HG02884 (cell line): ENCODE measurements at regions not wholly inside any gene's neighbourhood (a gene's known extent, or its start where the extent isn't known, plus 50 kb on each side); places are given as distances from the start of the nearest gene placed in this dataset.

Experiments
- ATAC-seq: cut with Tn5 transposase; IDR thresholded peaks from one replicate; pipeline ENCODE4 v1.9.1; 2021; ENCODE audit warnings: mild to moderate bottlenecking, moderate library complexity; ENCODE audit not compliant: unreplicated experiment

DNA sequence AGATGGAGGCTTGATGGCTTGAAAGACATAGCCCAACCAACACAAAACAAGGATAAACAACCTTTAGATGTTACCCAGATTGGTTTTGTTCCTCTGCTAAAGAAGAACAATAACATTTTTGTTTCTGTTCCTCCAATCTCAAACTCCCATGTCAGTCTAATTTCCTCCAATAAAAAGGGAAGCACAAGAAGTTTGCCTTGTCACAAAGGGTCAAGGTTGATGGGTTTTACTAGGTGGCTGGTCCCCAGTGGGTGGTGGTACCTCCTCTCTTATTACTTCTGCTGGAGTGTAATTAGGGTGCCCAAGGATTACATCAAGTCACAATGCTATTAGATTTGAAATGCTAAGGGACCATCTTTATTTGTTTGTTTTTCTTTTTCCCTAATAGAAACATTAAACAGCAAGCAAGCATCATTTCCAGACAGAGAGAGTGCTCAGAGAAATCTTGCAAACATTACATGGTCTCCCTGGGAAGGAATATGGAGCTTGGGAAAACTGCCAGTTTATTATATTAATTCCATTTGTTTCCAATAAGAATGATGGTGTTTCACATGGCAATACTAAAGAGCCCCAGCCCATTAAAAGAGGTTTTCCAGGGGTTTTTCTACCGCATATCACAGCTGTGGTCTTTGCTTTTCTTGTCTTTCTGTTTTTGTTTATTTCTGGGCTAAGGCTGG is 78.3 kb upstream of the AOAH start:
- no peak for ATAC-seq

DNA sequence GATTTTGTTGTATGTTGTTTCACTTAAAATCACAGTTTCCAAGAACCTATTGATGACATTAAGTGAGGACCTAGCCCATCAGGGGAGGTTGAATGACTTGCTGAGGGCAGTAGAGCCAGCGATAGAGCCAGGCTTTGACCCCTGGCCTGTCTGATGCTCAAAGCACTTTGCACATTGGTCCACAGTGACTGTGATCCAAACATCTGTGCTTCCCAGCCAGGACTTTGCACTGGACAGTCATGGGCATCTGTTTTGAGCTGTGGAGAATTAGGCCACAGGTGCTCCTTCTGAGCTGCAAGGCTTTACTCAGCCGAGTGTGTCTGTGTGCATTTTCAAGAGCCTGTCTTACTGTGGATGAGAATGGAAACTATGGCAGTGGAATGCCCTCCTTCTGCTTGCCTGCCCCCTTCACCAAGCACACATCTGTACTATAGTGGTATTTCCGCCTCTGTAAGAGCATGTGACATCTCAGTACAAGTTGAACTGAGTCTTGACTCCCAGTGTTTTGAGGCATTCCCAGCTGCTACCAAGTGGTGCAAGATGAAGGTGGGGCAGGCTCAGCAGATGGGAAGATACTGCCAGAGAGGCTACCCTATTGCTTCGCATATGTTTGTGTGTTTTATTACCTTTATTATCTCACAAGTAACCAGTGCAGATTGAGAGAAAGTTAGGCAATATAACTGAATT is 72.7 kb upstream of the AOAH start:
- no peak for ATAC-seq

GRCh38 chr7:36795451-36796021 is 71.2 kb upstream of the AOAH start:
- ATAC-seq, result no peak

- no peak for ATAC-seq
Measured at GRCh38 chr7:36794689-36795088, 70.4 kb upstream of the AOAH start.

DNA sequence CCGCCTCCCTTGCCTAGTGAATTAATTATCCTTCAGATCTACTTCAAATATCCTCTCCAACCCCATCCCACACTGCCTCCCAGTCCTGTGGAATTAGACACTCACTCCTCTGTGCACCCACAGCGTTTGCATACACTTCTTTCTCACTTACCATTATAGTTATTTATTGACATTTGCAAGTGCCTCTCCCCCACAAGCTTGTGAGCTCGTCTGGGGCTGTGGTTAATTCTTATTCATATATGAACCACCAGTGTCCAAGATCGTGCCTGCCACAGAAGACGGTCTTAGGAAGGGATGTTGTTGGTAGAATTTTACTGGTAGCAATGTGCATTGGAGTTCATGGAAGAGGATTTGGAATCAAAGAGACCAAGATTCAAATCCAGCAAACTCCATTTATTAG is 68.1 kb upstream of the AOAH start:
- no peak for ATAC-seq

DNA sequence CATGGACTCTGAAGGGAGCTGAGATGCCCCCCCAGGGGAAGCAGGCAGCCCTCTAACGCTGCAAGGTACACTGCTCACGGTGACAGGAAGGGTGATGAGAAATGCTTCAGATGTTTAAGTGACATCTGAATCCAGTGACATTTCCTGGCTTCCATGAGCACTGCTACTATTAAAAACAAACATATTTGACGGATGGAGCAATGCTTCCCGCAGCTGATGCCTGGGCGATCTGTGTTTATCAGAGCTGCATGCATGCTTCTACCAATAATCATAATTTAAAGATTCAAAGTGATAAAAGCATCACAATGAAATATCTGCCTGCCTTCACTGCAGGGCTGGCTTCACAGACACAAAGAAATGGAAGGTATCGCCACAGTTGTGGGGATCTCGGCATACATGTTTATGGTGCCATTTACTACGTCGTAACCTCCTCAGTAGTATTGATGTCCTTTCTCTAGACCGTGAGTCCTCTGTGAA is 66.1 kb upstream of the AOAH start:
- no peak for ATAC-seq

DNA sequence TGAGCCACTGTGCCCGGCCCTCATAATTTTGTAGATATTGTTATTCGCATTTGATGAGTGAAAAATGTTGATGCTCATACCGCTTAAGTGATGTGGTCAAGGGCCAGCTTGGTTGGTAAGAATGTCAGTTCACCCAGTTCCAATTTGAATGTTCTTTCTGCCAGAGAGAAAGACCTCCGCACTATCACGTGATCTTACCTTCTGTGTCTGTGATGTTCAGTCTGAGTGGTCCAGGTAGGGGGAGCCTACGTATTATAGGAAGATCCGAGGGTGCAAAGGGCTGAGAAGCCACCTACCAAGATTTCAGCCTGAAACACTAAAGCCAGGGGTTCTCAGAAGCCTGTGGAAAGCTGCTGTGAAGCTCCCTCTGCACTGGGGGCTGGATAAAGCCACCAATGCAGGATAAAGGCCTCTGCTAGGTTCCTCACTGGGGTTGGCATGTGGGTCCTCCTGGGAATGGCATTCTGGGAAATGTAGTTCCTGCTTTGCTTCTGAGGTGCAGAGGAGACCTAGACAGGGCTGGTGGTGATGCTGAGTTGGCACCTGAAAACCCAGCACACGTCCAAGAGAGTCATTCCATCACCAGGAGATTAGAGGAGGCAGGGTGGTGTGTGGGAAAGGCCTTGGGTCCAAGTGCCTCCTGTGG is 64.7 kb upstream of the AOAH start:
- ATAC-seq, result no peak

- peak; percentile 49 for ATAC-seq
Measured at GRCh38 chr7:36787933-36788378, 63.7 kb upstream of the AOAH start.

- peak; percentile 81 for ATAC-seq
Measured at GRCh38 chr7:36784991-36785940, 61.0 kb upstream of the AOAH start.

DNA sequence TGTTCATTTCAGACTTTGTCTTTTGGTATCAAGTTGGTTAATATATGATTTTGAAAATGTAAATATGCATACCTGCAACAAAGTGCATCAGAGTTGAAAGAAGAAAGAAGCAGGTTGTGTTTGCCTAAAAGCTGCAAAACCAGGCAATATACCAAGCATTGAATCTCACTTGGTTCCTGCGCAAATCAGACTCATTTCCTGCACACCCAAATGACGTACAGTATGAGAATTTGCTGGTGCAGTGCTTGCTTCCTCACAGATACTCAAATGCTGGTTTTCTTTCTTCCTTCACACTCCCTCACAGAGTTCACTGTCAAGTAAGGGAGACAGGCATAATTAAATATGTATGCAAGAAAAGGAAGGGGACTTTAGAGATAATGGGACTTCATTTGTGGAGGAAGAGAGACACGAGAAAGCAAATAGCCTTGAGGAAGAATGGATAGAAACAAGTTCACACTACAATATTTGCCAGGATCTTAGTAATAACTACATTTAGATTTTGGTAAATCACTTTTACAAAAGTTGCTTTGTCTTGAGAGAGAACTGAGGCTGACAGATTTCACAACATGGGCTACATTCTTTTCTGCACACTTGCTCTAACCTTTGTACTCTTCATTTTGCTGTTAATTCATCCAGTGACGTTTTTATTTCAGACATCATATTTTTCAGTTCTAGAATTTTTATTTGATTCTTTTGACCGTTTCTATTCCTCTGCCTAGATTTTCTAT is 56.9 kb upstream of the AOAH start:
- no peak for ATAC-seq

GRCh38 chr7:36777855-36778254 is 53.6 kb upstream of the AOAH start:
- no peak for ATAC-seq

DNA sequence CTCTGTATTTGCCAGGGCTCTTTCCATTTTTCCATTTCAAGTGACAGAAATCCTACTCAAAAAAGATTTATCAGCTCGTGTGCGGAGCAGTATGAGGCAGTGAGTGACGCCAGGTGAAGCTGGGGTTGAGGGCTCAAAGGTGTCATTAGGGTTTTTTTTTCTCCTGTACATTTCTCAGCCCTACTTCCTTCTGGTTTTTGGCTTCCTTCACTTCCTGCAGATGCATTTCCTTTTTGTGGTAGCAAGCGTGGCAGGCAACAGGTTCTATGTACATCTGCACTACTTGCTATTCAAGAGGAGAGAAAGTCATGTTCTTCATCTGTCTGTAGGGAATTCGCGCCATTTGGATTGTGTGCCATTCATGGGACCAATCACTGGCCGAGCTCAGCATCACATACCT is 52.8 kb upstream of the AOAH start:
- no peak for ATAC-seq

- no peak for ATAC-seq
Measured at GRCh38 chr7:36775676-36776075, 51.4 kb upstream of the AOAH start.

DNA sequence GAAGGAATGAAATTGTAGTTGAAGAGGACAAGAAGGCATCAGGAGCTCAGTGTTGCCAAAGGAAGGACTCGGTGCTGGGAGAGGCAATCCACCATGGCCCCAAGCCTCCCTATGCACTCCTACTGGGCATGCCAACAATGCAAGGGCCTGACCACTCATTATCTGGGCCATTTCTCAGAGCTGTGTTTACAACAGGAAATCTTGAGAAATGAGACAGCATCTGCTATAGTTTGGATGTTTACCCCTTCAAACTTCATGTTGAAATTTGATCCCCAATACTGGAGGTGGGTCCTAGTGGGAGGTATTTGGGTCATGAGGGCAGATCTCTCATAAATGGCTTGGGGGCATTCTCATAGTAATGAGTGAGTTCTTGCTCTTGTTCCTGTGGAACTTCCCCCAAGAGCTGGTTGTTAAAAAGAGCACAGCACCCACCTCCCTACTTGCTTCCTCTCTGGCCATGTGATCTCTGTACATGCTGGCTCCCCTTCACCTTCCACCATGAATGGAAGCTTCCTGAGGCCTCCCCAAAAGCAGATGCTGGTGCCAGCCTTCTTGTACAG is 50.8 kb upstream of the AOAH start:
- ATAC-seq, result no peak
